Kidney glomerular epithelial cell (primary cell): ENCODE measurements at regions not wholly inside any gene's neighbourhood (a gene's known extent, or its start where the extent isn't known, plus 50 kb on each side); places are given as distances from the start of the nearest gene placed in this dataset.
"Not testable (repeated sequence)": the region's sequence is repeated elsewhere in the genome, so short reads cannot be mapped to it uniquely, and the experiment has no call there.

Experiments used
- DNase-seq: peaks from one replicate; lab custom pipeline; 2025; lab: John Stamatoyannopoulos, UW

- no peak for DNase-seq
These were observed 109.0 kb downstream of the ANXA3 start for GRCh38 chr4:78660559-78660958.

DNA sequence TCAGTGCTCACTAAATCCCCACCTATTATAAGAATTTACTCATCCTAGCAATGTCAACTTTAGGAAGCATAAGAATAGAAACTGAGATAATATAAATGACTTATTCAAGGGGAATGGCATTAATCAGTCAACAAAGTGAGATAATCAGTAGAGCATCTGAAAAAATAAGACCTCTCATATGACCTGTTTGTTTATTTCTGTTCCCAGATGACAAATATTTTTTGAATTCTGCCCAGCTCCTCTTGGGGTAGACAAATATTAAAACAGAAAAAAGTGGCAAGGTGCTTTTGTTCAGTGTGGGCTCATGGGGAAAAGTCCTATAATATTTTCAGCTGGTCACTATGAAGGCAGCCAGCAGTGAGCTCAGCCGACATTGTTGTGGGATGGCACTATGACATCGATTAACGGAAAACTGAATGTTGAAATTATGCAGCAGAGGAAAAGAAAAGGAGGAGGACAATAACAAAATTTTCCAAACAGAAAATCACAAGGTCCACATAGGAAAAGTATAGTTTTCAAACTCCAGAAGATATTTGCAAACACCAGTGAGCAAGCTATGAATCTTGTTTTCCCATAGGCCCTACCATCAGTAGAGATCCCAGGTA lies 109.6 kb downstream of the ANXA3 start:
- DNase-seq = no peak

DNA sequence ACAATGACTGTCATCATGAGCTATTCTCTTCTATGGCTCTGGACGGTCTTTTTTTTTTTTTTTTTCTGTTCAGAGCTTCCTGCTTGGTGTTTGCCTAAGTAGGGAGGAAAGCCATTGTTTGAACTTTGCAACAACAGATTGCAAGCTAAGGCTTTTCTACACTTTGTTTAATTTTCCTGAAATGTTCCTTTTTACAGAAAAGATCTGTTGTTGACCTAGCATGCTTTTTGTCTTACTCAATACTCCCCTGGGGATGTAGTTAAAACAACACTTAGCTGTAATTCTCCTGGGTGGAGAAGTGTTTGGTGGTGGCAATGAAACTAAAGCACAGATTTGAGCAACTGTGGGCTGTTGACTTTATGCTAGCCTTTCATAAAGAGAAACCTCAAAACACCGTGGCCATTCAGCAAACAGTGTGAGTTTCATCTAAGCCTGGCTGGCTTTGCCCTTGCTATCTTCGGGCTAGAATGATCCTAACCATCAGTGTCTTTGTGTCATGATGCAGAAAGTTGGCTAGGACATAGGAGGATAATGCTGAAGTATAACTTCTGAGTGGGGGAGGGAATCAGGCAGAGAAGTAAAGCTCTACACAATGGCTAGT lies 110.5 kb downstream of the ANXA3 start:
- no peak for DNase-seq

GRCh38 chr4:78662658-78663057 lies 111.1 kb downstream of the ANXA3 start:
- no peak for DNase-seq

GRCh38 chr4:78664296-78664695 lies 111.9 kb upstream of the BMP2K start:
- not testable (repeated sequence) for DNase-seq

DNA sequence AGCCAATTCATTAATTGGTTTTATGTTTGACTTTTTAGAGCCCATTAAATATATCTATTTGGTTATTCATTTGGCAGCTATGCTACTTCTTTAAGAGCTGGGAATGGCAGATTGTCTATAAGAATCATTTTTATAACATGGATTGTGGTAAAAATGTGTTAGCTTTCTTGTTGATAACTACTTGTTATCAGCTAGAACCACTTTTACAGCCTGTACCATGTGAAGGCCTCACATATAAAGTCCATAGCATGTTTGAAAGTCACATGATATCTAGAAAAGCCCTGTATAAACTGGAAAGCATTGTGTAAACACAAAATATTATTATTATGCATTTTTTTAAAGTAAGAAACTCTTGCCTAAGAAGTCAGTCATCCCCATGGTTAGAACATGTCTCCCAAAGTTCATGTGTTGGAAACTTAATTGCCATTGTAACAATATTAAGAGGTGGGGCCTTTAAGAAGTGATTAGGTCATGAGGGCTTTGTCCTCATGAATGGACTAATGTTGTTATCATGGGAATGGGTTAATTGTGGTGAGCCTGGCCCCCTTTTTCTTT lies 110.9 kb upstream of the BMP2K start:
- DNase-seq = no peak

DNA sequence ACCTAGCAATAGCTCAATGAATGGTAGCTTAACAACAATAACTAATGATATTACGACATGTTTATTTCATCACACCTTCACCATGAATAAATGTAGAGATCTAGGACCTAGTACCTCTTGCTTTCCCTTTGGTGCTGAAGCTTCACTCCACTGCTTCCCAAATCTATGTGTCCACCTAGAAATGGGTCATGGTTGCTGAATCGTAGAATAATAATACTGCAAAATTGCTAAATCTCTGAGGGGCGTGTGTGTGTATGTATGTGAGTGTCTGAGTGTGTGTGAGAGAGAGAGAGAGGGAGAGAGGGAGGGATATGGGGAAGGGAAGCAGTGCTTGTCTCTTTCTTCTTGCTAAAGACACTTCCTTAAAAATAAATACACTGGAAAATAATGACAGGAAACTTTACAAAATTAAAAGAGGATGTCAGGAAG lies 109.3 kb upstream of the BMP2K start:
- DNase-seq = no peak

DNA sequence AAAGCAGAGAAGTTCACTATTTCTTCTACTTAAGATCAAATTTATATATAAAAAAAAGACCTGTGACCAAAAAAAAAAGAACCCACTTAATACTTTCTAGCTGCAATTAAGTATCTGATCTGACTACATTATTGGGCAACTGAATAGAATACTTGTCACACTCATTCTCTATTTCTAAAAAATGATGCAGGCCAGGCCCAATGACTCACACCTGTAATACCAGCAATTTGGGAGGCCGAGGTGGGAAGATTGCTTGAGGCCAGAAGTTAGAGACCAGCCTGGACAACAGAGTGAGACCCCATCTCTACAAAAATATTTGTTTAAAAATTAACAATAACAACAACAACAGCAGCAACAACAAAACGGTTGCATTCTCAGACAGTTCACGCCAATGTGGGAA lies 108.8 kb upstream of the BMP2K start:
- no peak for DNase-seq

GRCh38 chr4:78667764-78668163 lies 108.4 kb upstream of the BMP2K start:
- no peak for DNase-seq

DNA sequence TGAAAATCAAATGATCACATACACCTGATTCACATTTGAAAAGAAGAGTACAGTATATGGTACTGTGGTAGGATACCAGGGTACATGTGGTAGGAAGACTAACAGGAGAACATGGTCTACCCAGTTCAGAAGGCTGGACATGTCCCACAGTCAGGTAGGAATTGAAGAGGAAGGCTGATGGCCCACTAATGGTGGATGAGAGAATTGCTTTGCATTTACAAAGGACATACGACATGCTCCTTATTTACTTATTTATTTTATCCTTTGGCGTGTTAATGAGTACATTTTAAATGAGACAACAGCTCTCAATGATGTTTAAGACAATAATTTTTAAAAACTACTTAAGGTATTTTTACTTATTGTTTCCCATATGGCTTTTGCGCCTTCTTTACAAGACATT lies 106.7 kb upstream of the BMP2K start:
- no peak for DNase-seq

DNA sequence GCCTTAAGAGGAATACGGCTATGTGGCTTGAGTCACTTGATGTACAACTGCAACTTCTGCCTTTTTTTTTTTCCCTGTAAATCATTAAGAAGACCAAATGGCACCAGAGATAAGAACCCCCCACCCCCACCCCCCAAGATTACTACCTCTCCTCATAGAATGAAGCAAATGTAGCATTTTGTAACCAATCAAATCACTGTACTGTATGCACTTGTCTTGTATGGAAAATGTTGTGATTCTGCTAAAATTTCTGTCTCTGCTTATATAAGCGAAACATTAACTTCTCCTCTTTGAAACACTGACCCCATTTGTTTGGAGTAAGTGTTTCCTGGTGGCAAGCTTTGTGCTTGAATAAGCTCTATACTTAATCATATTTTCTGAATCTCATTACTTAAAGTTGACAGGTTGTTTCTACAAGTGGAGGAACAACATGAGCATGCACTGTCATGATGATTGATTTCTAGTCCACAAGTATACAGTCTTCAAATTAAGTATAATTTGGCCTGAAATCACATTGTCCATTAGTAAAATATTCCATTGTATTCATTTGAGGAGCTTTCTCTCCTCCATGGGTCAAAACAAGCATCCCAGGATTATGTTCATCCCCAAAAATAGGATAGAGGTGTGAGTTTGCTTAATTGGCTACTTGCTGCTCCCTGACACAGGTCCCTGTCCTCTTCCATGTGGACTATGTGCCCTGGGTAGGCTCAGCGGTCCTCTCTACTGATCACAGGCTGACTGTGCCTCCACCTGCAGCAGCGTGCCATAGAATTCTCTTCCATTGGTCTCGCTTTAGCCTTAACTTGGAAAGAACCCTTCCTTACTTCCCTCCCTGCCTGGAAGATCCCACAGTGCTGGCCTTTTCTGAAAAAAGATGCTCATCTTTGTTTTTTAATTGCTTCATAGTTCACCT lies 104.0 kb upstream of the BMP2K start:
- DNase-seq = peak; percentile 55

GRCh38 chr4:78673337-78673736 lies 102.8 kb upstream of the BMP2K start:
- no peak for DNase-seq

DNA sequence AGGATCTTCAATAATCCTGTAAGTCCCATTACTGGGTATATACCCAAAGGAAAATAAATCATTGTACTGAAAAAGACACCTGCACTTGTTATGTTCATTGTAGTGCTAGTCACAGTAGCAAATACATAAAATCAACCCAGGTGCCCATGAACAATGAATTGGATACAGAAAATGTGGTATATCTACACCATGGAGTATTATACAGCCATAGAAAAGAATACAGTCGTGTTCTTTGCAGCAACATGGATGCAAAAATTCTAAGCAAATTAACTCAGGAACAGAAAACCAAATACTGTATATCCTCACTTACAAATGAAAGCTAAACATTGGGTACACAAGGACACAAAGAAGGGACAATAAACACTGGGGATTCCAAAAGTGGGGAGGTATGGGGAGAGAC lies 100.8 kb upstream of the BMP2K start:
- no peak for DNase-seq

GRCh38 chr4:78682070-78682469 lies 94.1 kb upstream of the BMP2K start:
- DNase-seq = no peak

DNA sequence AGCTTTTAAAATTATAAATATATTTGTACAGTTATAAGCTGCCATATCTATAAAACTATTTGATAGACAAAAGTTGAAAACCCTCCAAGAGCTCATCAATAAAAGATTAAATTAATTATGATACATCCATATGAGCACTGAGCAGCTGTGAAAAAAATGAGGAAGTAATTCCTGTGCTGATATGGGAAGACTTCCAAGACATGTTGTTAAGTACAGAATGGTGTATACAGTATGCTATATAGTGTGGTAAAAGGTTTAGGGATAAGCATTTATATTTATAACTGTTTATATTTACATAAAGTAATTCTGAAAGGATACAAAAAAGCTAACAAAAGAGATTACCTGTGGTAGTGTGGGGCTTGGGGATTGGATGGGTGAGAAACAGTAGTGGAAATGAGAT lies 92.8 kb upstream of the BMP2K start:
- DNase-seq = no peak

- peak; percentile 39 for DNase-seq
These were observed 91.6 kb upstream of the BMP2K start for GRCh38 chr4:78684325-78685079.

GRCh38 chr4:78687818-78688217 lies 88.3 kb upstream of the BMP2K start:
- DNase-seq = no peak

DNA sequence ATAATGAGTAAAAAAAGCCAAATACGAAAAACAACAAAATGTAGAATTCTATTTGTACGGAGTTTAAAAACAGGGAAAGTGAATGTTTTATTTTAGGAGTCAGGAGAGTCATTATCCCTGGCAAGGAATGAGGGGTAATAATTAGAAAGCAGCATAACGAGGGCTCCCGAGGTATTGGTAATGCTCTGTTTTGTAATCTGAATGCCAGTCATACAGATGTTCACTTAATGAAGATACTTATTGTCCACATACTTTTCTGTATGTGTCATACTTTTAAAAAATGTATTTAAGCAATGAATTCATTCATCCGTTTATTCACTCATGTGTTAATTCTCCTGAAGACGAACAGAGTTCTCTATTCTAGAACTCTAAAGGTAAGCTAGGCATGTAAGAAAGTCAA lies 87.8 kb upstream of the BMP2K start:
- DNase-seq = no peak

- DNase-seq = no peak
These were observed 86.9 kb upstream of the BMP2K start for GRCh38 chr4:78689261-78689660.

GRCh38 chr4:78689700-78690323 lies 86.3 kb upstream of the BMP2K start:
- DNase-seq = peak; percentile 14

- no peak for DNase-seq
These were observed 84.8 kb upstream of the BMP2K start for GRCh38 chr4:78691334-78691754.
